Testis (tissue), 2 donors: ENCODE measurements at regions not wholly inside any gene's neighbourhood (a gene's known extent, or its start where the extent isn't known, plus 50 kb on each side); places are given as distances from the start of the nearest gene placed in this dataset.

Source experiments
- DNase-seq: peaks from one replicate; pipeline ENCODE4 v3.0.0-alpha.2; 2019
- H3K27ac ChIP-seq, 2 donors: fragments of 200-600 bp; sonication (generic); one replicate each; pipeline ENCODE4 v1.5.1; 2019
- H3K27me3 ChIP-seq: fragments of 200-600 bp; sonication (generic); one replicate; pipeline ENCODE4 v1.5.1; 2019
- H3K36me3 ChIP-seq: fragments of 200-600 bp; sonication (generic); one replicate; pipeline ENCODE4 v1.5.1; 2017; ENCODE audit warnings: low read depth; ENCODE audit errors: missing control alignments
- H3K4me1 ChIP-seq: fragments of 200-600 bp; sonication (generic); one replicate; pipeline ENCODE4 v1.5.1; 2019
- H3K4me3 ChIP-seq, 2 donors: fragments of 200-600 bp; sonication (generic); one replicate each; pipeline ENCODE4 v1.5.1; 2017 to 2019
- H3K9me3 ChIP-seq: fragments of 200-600 bp; sonication (generic); one replicate; pipeline ENCODE4 v1.5.1; 2017
- CTCF ChIP-seq, 3 experiments: fragments of 450-650 bp in 2 of 3; fragments of 200-600 bp in 1 of 3; sonication (generic) in 1 of 3; IDR thresholded peaks; one replicate each; pipeline ENCODE4 v1.5.1; 2016 to 2019; ENCODE audit warnings: antibody characterized with exemption in 3 of 3, mild to moderate bottlenecking in 2 of 3, moderate library complexity in 1 of 3
- POLR2A ChIP-seq: fragments of 450-650 bp; IDR thresholded peaks from one replicate; pipeline ENCODE4 v1.6.1; 2017; ENCODE audit warnings: antibody characterized with exemption, mild to moderate bottlenecking, moderate library complexity
- WGBS, 2 donors: methylation state at CpG; one replicate each; pipeline ENCODE4 v1.1.5; 2018; 5-methylcytosine and 5-hydroxymethylcytosine counted together
- intact Hi-C: fragments of 100-400 bp; cut with DNase I; formaldehyde crosslinking; loops from one replicate; pipeline ENCODE4 v1.15.1; 2023; ENCODE audit warnings: low total_unique reads

- Histone ChIP-seq H3K27me3 (no peaks in the 10 kb centered on the region), H3K4me1 (no peaks in the 10 kb centered on the region), H3K36me3 (no peaks in the 10 kb centered on the region), H3K4me3 (no peak overlapping the region), H3K9me3 (no peaks in the 10 kb centered on the region), H3K27ac (no peak overlapping the region)
- intact Hi-C loops, result no loop called here
- TF ChIP-seq CTCF (IDR thresholded peaks at IDR 0.05) (no peak), POLR2A (no peak)
- WGBS, 2 donors, result 54 to 61% methylated on average over 12 to 13 of the region's 13 CpGs
- DNase-seq, result no peak
Observed at GRCh38 chr1:22282364-22282995, 139.6 kb upstream of the WNT4 start.

GRCh38 chr1:22283596-22283995, 140.7 kb upstream of the WNT4 start:
- no peaks in the 10 kb centered on the region for H3K36me3 ChIP-seq
- H3K27ac ChIP-seq, result no peak overlapping the region
- no peak for DNase-seq
- TF ChIP-seq POLR2A, result no peak
- no peak for TF ChIP-seq CTCF (IDR thresholded peaks at IDR 0.05)
- H3K4me1 ChIP-seq, result no peaks in the 10 kb centered on the region
- H3K4me3 ChIP-seq, result no peak overlapping the region
- no peaks in the 10 kb centered on the region for H3K9me3 ChIP-seq
- no peaks in the 10 kb centered on the region for H3K27me3 ChIP-seq
- intact Hi-C loops, result no loop called here

- no peak for DNase-seq
- Histone ChIP-seq H3K4me1 (peaks cover under 1% of the 10 kb centered on the region), H3K36me3 (no peaks in the 10 kb centered on the region), H3K4me3 (no peak overlapping the region), H3K9me3 (no peaks in the 10 kb centered on the region), H3K27ac (no peak overlapping the region), H3K27me3 (no peaks in the 10 kb centered on the region)
- no peak for TF ChIP-seq CTCF (IDR thresholded peaks at IDR 0.05)
- TF ChIP-seq POLR2A, result no peak
- intact Hi-C loops, result no loop called here
- WGBS, 2 donors, result 85 to 93% methylated on average over 1 of the region's 1 CpG
Observed at GRCh38 chr1:22284236-22284635, 141.3 kb upstream of the WNT4 start.

GRCh38 chr1:22284906-22285548, 142.1 kb upstream of the WNT4 start:
- intact Hi-C loops, result no loop called here
- no peaks in the 10 kb centered on the region for H3K27me3 ChIP-seq
- H3K4me3 ChIP-seq, result peak overlapping the region in 1 of 2 donors; percentile 36
- H3K36me3 ChIP-seq, result no peaks in the 10 kb centered on the region
- 75 to 87% methylated on average over 15 of the region's 15 CpGs for WGBS, 2 donors
- no peak overlapping the region for H3K27ac ChIP-seq
- no peak for TF ChIP-seq CTCF (IDR thresholded peaks at IDR 0.05)
- TF ChIP-seq POLR2A, result no peak
- peaks cover 5% of the 10 kb centered on the region for H3K4me1 ChIP-seq
- DNase-seq, result no peak
- H3K9me3 ChIP-seq, result no peaks in the 10 kb centered on the region
